ENCODE measurements at regions not wholly inside any gene's neighbourhood (a gene's known extent, or its start where the extent isn't known, plus 50 kb on each side); places are given as distances from the start of the nearest gene placed in this dataset.

DNA sequence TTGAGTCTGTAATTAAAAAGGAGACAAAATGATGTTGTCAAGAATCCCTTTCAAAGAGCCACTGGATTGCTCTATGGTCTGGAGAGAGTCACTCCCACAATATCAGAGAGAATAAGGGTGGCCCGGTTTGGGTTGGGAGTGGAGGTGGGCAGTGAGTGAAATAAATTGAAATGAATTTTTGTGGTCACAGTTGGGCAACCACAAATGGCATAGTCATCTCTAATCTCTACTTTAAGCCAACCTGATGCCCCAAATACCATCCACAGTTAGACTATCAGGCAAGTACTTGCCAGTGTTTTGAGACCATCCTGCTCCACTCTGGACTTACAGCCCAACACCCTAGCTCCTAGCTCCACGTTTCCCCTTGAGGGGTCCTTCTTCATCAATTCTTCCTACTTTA, 559.7 kb downstream of the BCL11A start:
- TF ChIP-seq CREB5 (CRISPR knock-in tag; IDR thresholded peaks at IDR 0.05; ENCODE audit: low read depth) (no peak), TSHZ2 (CRISPR knock-in tag; IDR thresholded peaks at IDR 0.05) (no peak), RARB (CRISPR knock-in tag; IDR thresholded peaks at IDR 0.05) (no peak), ZNF565 (CRISPR knock-in tag; conservative IDR thresholded peaks at IDR 0.05; ENCODE audit: low read depth) (no peak), SNAI2 (CRISPR knock-in tag; IDR thresholded peaks at IDR 0.05) (no peak), ZFP3 (CRISPR knock-in tag; IDR thresholded peaks at IDR 0.05) (no peak), TCF4 (CRISPR knock-in tag; IDR thresholded peaks at IDR 0.05; ENCODE audit: borderline replicate concordance) (no peak), CSRNP3 (CRISPR knock-in tag; IDR thresholded peaks at IDR 0.05) (no peak), BACH2 (CRISPR knock-in tag; IDR thresholded peaks at IDR 0.05; ENCODE audit: borderline replicate concordance) (no peak), ARNTL (CRISPR knock-in tag; IDR thresholded peaks at IDR 0.05; ENCODE audit: borderline replicate concordance, low read depth) (no peak), ZNF70 (CRISPR knock-in tag; IDR thresholded peaks at IDR 0.05) (no peak), CSDC2 (CRISPR knock-in tag; IDR thresholded peaks at IDR 0.05) (no peak), GLIS3 (CRISPR knock-in tag; IDR thresholded peaks at IDR 0.05) (no peak), ZC3H10 (CRISPR knock-in tag; IDR thresholded peaks at IDR 0.05) (no peak)
